ENCODE measurements at regions not wholly inside any gene's neighbourhood (a gene's known extent, or its start where the extent isn't known, plus 50 kb on each side); places are given as distances from the start of the nearest gene placed in this dataset.

GRCh38 chr12:92442782-92443181 lies 260.0 kb upstream of the PLEKHG7 start:
- TF ChIP-seq EZH2 (IDR thresholded peaks at IDR 0.05) (no peak), POLR2AphosphoS5 (IDR thresholded peaks at IDR 0.05; ENCODE audit: borderline replicate concordance, low read depth, low read length) (no peak), FOXP2 (optimal IDR thresholded peaks at IDR 0.05; ENCODE audit: control extremely low read depth, extremely low read length, insufficient read depth) (no peak)
